NCI-H526 treated with DMSO at 0.1 percent for 48 hours (cell line): ENCODE measurements at regions not wholly inside any gene's neighbourhood (a gene's known extent, or its start where the extent isn't known, plus 50 kb on each side); places are given as distances from the start of the nearest gene placed in this dataset.
"Not testable (repeated sequence)": the region's sequence is repeated elsewhere in the genome, so short reads cannot be mapped to it uniquely, and the experiment has no call there.

ENCODE experiments used
- DNase-seq: peaks from one replicate; lab custom pipeline; 2025; lab: John Stamatoyannopoulos, UW

DNA sequence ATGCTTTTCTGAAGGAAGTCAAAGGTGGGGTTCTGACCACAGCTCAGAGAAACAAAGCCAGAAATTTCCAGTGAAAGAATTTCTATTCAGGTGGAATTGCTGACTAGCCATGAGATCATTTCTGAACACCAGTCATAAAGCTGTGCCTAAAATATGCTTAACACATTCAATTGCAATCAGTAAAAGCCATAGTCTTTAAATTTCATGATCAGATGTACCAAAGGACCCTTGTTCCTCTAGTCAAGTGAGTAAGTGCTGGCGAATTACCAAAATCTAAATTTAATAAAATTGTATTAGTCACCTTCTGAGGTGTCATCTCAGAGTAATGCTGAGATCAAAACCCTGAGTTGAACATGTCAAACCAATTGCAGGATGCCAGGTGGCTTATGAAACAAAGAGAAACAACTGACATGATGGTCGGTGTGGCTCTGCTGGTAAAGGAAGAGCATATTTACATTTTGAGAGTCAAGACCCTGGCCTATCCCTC lies 334.2 kb upstream of the CCNH start:
- DNase-seq: no peak

DNA sequence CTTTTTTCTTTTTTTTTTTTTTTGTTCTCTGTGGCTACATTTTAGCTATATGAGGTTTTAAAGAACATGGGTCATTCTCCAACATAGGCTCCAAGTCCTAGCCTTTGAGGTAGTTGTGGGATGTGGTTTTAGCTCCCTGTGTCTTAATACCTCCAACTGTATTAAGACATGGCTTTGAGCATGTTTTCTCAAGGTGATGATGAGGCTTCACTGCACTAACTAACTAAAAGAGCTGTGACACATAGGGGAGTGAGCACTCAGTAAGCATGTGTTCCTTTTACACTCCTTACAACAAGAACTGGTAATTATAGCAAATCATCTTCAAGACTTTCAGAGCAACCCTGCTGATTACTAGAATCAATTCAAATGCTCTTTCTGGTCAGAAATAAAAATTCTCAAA lies 333.6 kb upstream of the CCNH start:
- DNase-seq: no peak

DNA sequence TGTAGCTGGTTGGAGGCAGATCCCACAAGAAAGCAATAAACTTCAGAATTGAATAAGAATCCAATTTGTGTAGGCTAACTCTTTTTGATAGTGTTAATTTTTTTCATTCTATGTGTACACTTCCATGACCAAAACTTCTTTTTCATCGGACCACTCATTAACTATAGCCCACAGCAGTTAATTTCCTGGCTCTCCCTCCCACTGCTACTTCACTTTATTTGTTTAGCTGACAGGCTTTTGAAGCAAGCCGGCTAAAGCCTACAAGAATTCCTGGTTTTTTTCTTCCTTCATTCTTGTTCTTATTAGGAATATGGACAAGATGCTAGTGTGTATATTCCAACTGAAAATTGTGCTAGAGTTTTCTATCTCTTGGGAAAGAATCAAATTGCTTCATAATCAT lies 329.2 kb upstream of the CCNH start:
- no peak for DNase-seq

DNA sequence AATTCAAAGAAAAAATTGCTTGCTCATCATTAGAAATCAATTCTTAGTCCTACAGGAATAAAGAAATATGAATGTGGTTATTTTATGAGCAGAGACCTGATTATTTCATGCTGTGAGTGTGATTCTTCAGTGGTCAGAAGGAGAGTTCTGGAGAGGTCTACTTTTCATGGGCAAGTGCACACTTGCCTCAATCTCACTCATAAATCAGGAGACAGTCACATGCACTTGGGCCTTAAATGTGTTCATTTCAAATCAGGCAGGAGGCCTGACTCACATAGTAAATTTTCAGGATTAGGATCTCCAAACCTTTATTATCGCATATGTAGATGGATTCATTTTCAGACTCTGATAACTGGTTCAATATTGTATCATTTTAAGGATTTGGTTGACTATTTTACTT lies 323.2 kb upstream of the CCNH start:
- DNase-seq: no peak

DNA sequence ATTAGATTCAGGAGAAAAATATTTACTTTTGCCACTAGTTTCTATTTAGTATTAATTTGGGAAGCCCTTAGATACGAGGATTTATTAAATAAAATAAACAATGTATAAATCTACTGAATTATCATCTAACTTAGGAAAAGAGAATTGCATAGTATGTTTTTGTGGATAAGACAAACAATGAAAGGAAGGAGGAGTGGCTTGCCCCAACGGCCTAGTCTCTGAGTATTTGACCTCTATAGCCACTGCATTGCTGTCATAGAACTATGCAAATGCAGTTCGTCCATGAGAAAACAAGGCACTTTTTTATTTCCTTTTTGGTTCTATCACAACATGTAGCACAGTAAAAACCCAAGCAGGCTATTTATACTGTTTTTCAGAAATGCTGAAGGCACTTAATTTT lies 321.2 kb upstream of the CCNH start:
- DNase-seq: no peak

DNA sequence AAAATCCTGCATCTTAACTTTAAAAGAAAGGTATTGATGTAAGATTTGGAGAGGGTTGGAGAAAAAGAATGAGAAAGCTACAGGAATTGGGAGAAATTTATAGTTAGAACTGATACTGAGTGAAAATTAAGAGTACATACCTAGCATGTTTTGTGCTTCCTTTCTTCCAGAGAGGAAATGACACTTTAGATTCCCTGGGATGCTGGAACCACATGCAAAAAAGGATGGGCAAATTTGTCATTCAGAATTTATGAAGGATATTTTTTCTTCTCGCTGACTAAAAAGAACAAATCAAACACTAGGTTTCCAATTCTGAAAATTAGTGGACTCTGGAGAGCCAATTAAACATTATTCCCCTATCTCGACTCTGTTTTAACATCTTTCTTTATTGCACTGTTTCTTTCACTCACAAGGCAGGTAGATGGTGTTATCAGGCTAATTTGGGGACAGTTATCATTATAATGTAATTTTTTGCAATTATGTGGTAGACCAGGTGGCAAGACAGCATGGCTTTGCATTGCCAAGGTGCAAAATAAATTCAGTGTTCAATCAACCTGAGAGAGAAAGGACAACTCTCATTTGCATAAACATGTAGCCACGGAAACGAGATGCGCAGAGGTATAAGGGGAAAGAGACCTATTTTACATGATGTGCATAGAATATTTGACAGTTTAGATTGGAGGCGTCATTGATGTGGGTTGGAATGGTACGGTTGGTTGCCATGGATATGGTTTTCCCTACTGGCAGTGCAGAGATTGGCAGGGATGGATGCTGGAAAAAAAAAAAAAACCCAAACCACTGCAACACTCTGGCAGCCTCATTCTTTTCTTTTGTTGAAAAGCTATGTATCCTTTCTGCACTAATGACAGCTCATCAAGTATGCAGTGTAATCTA lies 320.4 kb upstream of the CCNH start:
- DNase-seq: peak; percentile 79

DNA sequence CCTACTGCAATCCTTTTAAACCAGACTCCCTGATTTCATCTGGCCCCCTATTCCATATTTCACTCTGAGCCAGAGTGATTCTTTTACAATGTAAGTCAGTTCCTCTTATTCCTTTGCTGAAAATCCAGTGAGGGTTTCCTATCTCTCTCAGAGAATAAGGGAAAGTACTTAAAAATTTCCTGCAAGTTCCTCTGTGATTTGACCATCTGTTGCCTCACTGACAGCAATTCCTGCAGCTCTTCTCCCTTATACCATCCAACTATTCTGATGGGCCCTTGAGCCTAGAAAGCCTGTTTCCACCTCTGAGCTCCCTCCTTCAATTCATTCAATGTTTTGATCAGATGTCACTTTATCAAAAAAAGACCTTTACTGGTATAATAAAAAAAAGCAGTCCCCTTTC lies 317.1 kb upstream of the CCNH start:
- no peak for DNase-seq

DNA sequence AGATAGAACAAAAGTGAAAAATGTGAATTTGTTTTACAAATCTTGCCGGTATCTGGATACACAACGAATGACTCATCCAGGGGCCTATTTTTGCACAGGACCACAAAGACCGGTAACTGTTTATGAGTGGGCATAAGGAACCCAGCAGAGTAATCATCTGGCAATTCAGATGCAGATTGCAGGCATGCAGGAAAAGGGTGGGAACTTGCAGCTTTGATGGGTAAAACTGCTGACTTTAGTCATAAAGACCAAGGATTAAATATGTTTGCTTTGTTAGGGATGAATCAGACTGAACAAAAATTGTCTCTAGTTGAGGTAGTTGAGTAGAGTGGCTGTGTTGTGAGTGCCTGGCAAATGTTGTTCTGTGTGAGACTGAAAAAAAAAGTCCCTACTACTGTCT lies 309.6 kb upstream of the CCNH start:
- DNase-seq: no peak

DNA sequence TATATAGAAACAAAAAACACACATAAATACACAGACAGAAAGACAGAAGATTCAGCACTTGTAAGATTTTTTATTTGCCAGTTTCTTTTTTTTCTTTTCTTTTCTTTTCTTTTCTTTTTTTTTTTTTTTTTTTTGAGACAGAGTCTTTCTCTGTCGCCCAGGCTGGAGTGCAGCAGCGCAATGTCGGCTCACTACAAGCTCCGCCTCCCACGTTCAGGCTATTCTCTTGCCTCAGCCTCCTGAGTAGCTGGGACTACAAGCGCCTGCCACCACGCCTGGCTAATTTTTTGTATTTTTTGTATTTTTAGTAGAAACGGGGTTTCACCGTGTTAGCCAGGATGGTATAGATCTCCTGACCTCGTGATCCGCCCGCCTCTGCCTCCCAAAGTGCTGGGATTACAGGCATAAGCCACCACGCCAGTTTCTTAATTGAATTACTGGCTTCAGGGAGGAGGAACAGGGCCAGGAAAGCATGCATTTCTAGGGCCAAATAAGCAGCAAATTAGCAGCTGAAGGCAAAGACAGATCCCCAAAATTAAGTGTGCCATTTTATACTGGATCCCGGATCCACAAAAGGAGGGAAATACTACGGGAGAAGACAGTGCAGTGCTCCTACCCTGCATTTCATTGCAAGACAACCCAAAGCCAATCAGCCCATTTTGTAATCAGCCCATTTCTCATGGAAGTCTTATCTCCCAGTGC lies 305.6 kb upstream of the CCNH start:
- not testable (repeated sequence) for DNase-seq

DNA sequence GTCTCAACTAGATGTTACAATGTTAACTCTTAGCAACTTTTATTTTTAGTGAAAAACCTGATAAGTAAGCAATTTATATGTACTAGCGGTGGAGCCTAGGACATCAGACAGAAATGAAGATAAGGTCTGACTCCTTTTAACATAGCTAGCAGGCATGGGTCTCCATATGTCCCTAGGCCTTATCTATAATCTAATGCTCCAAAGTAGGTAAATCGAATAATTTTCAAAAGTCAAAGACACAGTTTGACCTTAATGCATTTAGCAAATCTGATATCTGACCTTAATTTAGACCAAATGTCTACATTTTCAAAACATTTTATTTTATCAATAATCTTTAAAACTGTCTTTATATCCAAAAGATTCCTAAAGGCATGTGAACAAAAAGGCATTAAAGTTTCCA lies 305.0 kb upstream of the CCNH start:
- DNase-seq: no peak

DNA sequence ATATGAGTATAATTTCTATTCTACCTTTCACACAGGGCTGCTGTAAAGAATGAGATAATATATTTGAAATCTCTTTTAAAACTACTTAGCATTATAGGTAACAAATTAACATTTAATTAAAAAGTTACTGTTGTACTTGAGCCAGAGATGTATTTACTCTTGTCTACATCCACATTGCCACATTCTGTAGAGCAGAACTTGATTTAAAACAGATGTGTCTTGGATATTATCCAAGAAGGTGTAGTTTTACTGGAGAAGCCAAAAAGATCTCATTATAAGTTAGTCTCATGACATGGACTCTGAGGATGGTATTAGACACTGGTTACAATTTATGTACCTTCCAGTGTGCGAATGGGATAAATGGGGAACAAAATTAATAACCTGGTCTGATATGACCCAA lies 293.1 kb upstream of the CCNH start:
- DNase-seq: no peak

DNA sequence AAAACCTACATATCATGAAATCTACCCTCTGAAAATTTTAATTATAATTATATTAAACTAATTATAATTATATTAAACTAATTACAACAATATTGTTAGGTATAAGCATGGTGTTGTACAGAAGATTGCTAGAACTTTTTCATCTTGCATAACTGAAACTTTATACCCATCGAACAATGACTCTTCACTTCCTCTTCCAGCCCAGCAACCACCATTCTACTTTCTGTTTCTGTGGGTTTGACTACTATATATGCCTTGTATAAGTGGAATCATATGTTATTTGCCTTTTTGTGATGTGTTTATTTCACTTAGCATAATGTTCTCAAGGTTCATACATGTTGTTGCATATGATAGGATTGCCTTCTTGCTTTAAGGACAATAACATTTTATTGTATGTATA lies 274.2 kb upstream of the CCNH start:
- no peak for DNase-seq

DNA sequence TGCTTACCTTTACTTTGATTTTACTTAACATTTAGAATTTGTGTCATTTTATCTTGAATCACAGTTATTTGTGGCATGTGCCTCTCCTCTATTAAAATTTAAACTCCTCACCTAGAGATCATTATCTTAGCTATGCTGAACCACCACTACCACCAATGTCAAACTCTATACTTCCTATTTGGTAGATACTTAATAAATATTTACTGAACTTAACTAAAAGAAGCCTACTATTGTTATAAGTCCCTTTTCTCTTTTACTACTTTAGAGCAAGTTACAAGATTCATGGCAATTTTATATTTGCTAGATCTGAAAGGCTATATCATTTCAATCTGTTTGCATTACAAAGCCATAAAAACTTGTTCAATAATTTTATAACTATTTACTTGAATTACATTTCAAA lies 273.3 kb upstream of the CCNH start:
- no peak for DNase-seq

DNA sequence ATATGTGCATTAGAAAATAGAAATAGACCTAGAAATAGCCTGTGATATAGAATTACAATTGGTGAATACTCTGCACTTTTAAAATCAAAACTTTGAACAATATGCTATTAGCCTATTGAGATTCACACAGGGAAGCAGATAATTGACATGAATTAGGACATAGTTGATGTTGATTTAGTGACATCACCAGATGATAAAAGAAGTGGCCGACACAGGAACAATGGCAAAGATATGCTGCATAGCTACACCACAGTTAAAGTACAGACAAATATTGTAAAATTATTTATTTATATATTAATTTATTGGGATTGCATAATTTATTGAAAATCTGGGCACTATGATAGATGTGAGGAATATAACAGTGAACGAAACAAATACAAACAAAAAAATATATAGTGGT lies 261.5 kb upstream of the CCNH start:
- no peak for DNase-seq

DNA sequence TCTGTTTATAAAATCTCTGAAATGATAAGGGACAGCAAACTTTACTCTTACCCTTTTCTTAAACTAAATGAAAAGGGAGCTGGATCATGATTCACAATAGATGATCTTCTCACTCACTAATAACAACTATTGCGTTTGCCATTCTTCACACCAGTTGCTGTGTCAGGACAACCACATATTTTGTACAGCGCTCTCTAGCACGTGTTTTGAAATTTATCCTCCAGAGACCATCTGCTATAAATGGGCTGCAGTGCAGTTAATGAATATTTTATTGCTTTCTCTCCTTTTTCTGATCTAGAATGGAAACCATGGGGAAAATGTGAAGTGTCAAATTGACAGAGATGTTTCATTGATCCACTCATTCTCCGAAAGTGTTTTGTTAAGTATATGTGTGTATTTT lies 258.4 kb upstream of the CCNH start:
- no peak for DNase-seq

DNA sequence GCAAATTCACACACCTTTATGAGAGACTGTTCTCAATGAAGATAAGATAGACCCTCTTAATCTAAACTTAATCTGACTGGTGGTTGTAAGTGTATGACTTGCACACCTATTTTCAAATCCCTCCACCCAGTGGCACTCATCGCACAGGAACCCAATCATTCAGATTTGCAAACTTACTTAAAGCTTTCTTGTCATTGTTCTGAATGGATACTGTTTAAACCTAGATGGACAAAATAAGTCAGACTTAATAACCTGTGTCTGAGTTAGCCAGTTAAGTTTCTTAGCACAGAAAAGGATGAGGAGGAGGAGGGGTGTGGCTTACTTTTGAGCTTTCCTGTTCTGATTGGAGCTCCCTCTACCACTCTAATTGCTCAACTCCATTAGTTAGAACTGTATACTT lies 252.4 kb upstream of the CCNH start:
- no peak for DNase-seq

DNA sequence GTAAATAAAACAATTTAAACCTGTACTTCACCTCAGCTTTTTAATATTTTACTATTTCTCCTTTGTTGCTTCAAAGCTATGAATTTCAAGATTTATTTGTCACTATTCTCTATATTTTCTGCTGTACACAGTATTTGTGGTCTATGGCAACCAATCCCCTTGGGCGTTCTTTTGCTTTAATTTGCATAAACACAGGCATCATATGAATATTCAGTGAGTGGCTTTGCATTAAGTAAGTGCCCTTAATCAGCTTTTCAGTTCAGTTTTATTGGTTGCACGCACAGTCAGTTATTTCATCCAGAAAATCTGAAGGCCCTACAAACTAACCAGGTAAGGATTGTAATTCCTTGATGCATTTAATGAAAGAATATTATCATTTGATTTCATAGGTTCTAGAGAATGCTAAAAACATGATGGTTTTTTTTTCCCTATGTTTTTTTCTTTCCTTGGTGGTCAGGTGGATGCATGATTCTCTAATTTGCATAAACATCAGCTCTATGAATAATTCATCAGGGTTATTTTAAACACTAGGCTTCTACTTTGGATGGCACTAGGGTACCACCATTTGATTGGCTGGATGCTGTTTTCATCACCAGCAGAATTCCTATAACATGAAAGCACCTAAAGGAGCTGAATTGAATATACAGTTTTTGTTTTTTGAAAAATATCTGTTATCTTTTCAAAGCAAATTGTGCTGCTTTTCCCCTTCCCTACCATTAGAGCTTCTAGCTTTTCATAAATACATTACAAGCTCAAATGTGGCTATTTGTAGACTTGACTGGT lies 249.2 kb upstream of the CCNH start:
- DNase-seq: peak; percentile 49

DNA sequence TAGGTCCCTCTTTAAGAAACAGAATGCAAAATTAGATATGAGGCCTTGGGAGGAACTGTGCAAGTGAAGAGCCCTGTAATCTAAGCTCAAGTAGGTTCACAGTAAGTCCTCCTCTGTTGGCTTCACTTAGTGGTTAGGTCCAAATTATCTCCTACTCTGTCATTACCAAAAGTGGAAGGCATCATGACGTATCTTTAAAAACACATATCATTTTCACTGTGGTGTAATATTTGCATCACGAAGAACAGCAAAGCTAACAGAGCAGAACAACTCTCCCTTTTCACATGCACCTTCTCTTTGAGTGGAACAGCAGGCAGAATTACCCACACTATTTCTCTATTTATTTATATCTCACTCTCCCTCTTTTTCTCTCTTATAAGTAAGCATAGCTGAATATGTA lies 240.5 kb upstream of the CCNH start:
- peak; percentile 9 for DNase-seq

DNA sequence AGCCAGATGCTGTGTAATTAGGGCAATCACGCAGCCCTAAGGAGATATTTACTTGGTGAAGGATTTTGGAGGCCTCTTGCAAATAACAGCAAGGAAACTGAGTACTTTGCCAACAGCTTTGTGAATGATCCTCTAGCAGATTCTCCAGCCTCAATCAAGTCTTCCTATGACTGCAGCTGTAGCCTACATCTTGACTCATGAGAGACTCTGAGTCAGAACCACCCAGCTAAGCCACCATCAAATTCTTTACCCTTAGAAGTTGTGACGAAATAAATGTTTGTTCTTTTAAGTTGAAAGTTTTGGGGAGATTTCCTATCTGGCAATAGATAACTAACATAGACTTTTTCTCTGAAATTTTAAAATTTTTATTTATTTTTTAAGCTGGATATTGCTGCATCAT lies 237.6 kb upstream of the CCNH start:
- no peak for DNase-seq

DNA sequence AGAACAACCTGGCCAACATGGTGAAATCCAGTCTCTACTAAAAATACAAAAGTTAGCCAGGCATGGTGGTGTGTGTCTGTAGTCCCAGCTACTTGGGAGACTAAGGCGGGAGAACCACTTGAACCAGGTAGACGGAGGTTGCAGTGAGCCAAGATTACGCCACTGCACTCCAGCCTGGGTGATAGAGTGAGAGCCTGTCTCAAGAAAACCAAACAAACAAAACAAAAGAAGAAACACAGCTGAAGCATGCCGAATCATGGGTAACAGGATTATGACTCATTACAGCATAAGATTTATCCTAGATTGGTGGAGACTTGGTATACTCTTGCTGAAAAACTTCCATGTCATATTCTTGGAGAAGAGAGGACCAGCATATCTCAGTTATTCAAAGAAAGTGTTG lies 236.7 kb upstream of the CCNH start:
- DNase-seq: no peak

DNA sequence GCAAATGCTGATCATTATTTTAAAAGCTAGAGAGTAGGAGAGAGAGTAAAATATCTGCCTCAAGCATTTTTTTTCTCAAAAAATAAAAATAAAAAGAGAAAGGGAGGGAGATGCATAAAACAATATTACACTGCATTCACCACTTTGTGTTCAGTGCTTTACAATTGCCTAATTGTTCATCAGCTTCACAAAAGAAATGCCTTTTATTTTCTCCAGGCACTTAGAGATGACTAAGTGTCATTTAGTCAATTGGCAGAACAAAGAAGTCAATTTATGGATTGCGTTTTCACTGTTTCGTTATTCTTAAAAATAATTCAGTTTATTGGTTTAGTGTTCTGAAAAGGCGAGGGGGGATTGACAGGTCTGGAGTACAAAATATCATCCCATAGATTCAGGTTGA lies 232.5 kb upstream of the CCNH start:
- DNase-seq: no peak

DNA sequence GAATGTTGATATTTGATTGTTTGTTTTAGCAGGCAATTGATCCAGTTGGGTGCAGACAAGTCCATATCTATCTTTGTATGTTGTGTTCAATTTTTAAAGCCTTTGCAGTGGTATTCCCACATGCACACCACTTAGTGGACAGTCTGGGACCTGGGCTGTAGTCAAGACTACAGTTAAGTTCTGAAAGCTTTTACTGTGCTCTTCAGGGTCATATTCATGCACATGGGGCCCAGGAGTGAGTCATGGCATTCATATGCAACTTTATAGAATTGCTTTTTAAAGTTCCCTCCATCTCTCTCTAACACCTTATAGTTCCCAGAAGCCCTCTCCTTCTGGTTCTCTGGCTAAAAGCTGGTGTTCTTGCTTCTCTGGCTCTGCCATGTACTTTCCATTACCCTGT lies 228.2 kb upstream of the CCNH start:
- no peak for DNase-seq

DNA sequence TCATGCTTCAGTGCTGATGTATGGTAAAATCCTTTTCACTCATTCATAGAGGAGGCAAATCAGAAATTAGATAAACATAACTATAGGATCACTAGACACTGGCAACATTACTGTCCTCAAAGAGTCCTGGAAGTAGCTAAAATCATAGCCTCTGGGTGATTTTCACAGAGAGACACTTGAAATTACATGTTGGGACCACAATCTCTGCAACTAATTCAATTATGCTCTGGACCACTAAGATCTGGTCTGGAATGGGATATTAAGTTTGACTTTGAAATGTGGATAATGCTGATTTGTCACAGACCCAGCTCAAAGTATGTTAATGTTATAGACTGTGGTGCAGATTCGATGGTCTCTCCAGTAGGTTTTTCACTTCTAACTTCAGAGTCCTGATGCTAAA lies 214.6 kb upstream of the CCNH start:
- peak; percentile 14 for DNase-seq
